ENCODE measurements at regions not wholly inside any gene's neighbourhood (a gene's known extent, or its start where the extent isn't known, plus 50 kb on each side); places are given as distances from the start of the nearest gene placed in this dataset.

GRCh38 chr2:155080373-155080772, 381.9 kb downstream of the KCNJ3 start:
- no peak for TF ChIP-seq CTCF (IDR thresholded peaks at IDR 0.05)
- no peak overlapping the region for H3K27ac ChIP-seq
- no peaks in the 10 kb centered on the region for H3K27me3 ChIP-seq
- no peaks in the 10 kb centered on the region for H3K36me3 ChIP-seq
- H3K9me3 ChIP-seq, result no peaks in the 10 kb centered on the region
- no peak overlapping the region for H3K4me3 ChIP-seq
- H3K4me1 ChIP-seq, result no peaks in the 10 kb centered on the region
- intact Hi-C loops (cut with DNase I; ENCODE audit: low total_unique reads), result no loop called here
- DNase-seq, result no peak

- TF ChIP-seq CTCF (IDR thresholded peaks at IDR 0.05), result no peak
- Histone ChIP-seq H3K4me3 (no peak overlapping the region), H3K9me3 (no peaks in the 10 kb centered on the region), H3K36me3 (no peaks in the 10 kb centered on the region), H3K4me1 (no peaks in the 10 kb centered on the region), H3K27ac (no peak overlapping the region), H3K27me3 (no peaks in the 10 kb centered on the region)
- DNase-seq, result no peak
- intact Hi-C loops (cut with DNase I; ENCODE audit: low total_unique reads), result no loop called here
Measured at GRCh38 chr2:155070489-155070888, 372.0 kb downstream of the KCNJ3 start.

DNA sequence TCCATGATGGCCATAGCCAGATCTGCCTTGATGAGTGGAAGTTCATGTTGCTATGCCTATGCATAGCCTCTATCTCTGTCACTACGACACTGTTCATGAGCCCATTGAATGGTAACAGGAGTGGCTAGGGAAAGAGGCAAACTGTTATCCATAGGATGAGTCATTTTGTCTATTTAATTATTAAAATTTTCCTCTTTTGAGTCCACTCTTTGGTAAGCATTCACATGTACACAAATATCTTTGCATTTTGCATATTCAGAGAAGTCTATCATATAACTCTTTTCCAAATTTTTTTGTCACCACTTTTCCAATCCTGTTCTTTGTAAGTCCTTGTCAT, 364.4 kb downstream of the KCNJ3 start:
- Histone ChIP-seq H3K36me3 (no peaks in the 10 kb centered on the region), H3K27me3 (no peaks in the 10 kb centered on the region), H3K4me3 (no peak overlapping the region), H3K4me1 (no peaks in the 10 kb centered on the region), H3K9me3 (peaks cover 0 to 5% (median 0%) of the 10 kb centered on the region in 3 donors), H3K27ac (no peak overlapping the region)
- intact Hi-C loops (cut with DNase I; ENCODE audit: low total_unique reads), result loop anchor here (5.0 kb wide), 1 partner anchor 1771 kb away; no protein-coding TSS in a partner anchor
- no peak for DNase-seq
- TF ChIP-seq CTCF (IDR thresholded peaks at IDR 0.05), result no peak

GRCh38 chr2:155062250-155062921, 363.9 kb downstream of the KCNJ3 start:
- H3K4me1 ChIP-seq, result no peaks in the 10 kb centered on the region
- no peak overlapping the region for H3K4me3 ChIP-seq
- no peak for TF ChIP-seq CTCF (IDR thresholded peaks at IDR 0.05)
- intact Hi-C loops (cut with DNase I; ENCODE audit: low total_unique reads), result loop anchor here (5.0 kb wide), 1 partner anchor 1770 kb away; no protein-coding TSS in a partner anchor
- H3K36me3 ChIP-seq, result no peaks in the 10 kb centered on the region
- peaks cover 0 to 5% (median 0%) of the 10 kb centered on the region in 3 donors for H3K9me3 ChIP-seq
- DNase-seq, result no peak
- no peaks in the 10 kb centered on the region for H3K27me3 ChIP-seq
- H3K27ac ChIP-seq, result no peak overlapping the region

GRCh38 chr2:155060896-155061295, 362.4 kb downstream of the KCNJ3 start:
- no peak for TF ChIP-seq CTCF (IDR thresholded peaks at IDR 0.05)
- no peak for DNase-seq
- Histone ChIP-seq H3K9me3 (peaks cover 0 to 5% (median 0%) of the 10 kb centered on the region in 3 donors), H3K4me1 (no peaks in the 10 kb centered on the region), H3K27ac (no peak overlapping the region), H3K36me3 (no peaks in the 10 kb centered on the region), H3K27me3 (no peaks in the 10 kb centered on the region), H3K4me3 (no peak overlapping the region)
- intact Hi-C loops (cut with DNase I; ENCODE audit: low total_unique reads), result loop anchor here (5.0 kb wide), 1 partner anchor 1769 kb away; no protein-coding TSS in a partner anchor
